Cardiac muscle cell (in vitro differentiated cells and primary cell): ENCODE measurements at regions not wholly inside any gene's neighbourhood (a gene's known extent, or its start where the extent isn't known, plus 50 kb on each side); places are given as distances from the start of the nearest gene placed in this dataset.
A peak's percentile ranks its signal among the peaks of the same experiment; 100 is the strongest.

Source experiments
- DNase-seq, 2 donors: peaks; one replicate each; pipeline versions ENCODE4 v3.0.0 to v3.0.0-alpha.2; 2010 to 2017; ENCODE audit warnings: low read depth in 1 of 2, low spot score in 1 of 2
- H3K27ac ChIP-seq: fragments of 200-600 bp; sonication (generic); 2 replicates; pipeline ENCODE4 v1.5.1; 2016
- H3K27me3 ChIP-seq: fragments of 200-600 bp; sonication (generic); 2 replicates; pipeline ENCODE4 v1.6.0; 2016; ENCODE audit warnings: control low read depth
- H3K36me3 ChIP-seq: fragments of 200-600 bp; sonication (generic); 2 replicates; pipeline ENCODE4 v1.5.1; 2016; ENCODE audit warnings: control low read depth
- H3K4me1 ChIP-seq: fragments of 200-600 bp; sonication (generic); 2 replicates; pipeline ENCODE4 v1.8.1; 2017; ENCODE audit warnings: low read depth, mild to moderate bottlenecking, mixed run types
- H3K4me3 ChIP-seq: fragments of 200-600 bp; sonication (generic); 2 replicates; pipeline ENCODE4 v1.5.1; 2016; ENCODE audit warnings: mild to moderate bottlenecking
- H3K9me3 ChIP-seq: fragments of 200-600 bp; sonication (generic); 2 replicates; pipeline ENCODE4 v1.5.1; 2017; ENCODE audit warnings: low read depth, mild to moderate bottlenecking, control low read depth
- CTCF ChIP-seq: IDR thresholded peaks from 2 replicates; pipeline ENCODE4 v1.5.1; 2012; ENCODE audit warnings: low read depth, mild to moderate bottlenecking, low read length

GRCh38 chr14:66087231-66087630 lies 398.9 kb upstream of the CCDC196 start:
- no peak for TF ChIP-seq CTCF
- H3K27ac ChIP-seq = no peak overlapping the region

GRCh38 chr14:66088656-66089055 lies 397.5 kb upstream of the CCDC196 start:
- Histone ChIP-seq H3K4me3 (no peak overlapping the region), H3K36me3 (no peaks in the 10 kb centered on the region), H3K4me1 (no peaks in the 10 kb centered on the region), H3K27me3 (no peaks in the 10 kb centered on the region), H3K27ac (no peak overlapping the region), H3K9me3 (no peaks in the 10 kb centered on the region)
- no peak for DNase-seq
- no peak for TF ChIP-seq CTCF

More at GRCh38 chr14:66087231-66087630, 398.9 kb upstream of the CCDC196 start:
- H3K9me3 ChIP-seq = no peaks in the 10 kb centered on the region
- peak in 1 of 2 donors; percentile 43 for DNase-seq
- H3K4me3 ChIP-seq = no peak overlapping the region
- H3K36me3 ChIP-seq = no peaks in the 10 kb centered on the region
- no peaks in the 10 kb centered on the region for H3K27me3 ChIP-seq
- H3K4me1 ChIP-seq = no peaks in the 10 kb centered on the region

- peaks cover 6% of the 10 kb centered on the region for H3K4me1 ChIP-seq
- no peak for TF ChIP-seq CTCF
- no peaks in the 10 kb centered on the region for H3K27me3 ChIP-seq
- H3K9me3 ChIP-seq = no peaks in the 10 kb centered on the region
- H3K4me3 ChIP-seq = no peak overlapping the region
- H3K36me3 ChIP-seq = no peaks in the 10 kb centered on the region
- no peak for DNase-seq
- no peak overlapping the region for H3K27ac ChIP-seq
These were observed 394.0 kb upstream of the CCDC196 start for GRCh38 chr14:66092206-66092605.

- no peak for TF ChIP-seq CTCF
- no peaks in the 10 kb centered on the region for H3K27me3 ChIP-seq
These were observed 393.4 kb upstream of the CCDC196 start for GRCh38 chr14:66092748-66093147.

GRCh38 chr14:66094001-66094727 lies 392.0 kb upstream of the CCDC196 start:
- TF ChIP-seq CTCF = no peak
- Histone ChIP-seq H3K9me3 (no peaks in the 10 kb centered on the region), H3K27me3 (no peaks in the 10 kb centered on the region), H3K27ac (no peak overlapping the region), H3K4me3 (no peak overlapping the region), H3K36me3 (no peaks in the 10 kb centered on the region), H3K4me1 (peaks cover 6% of the 10 kb centered on the region)
- no peak for DNase-seq

More at GRCh38 chr14:66092748-66093147, 393.4 kb upstream of the CCDC196 start:
- H3K36me3 ChIP-seq = no peaks in the 10 kb centered on the region
- peaks cover 6% of the 10 kb centered on the region for H3K4me1 ChIP-seq
- no peaks in the 10 kb centered on the region for H3K9me3 ChIP-seq
- no peak for DNase-seq
- H3K27ac ChIP-seq = no peak overlapping the region
- H3K4me3 ChIP-seq = no peak overlapping the region

- Histone ChIP-seq H3K4me3 (no peak overlapping the region), H3K36me3 (no peaks in the 10 kb centered on the region), H3K4me1 (peaks cover 11% of the 10 kb centered on the region), H3K27me3 (no peaks in the 10 kb centered on the region), H3K27ac (no peak overlapping the region), H3K9me3 (no peaks in the 10 kb centered on the region)
- TF ChIP-seq CTCF = no peak
- DNase-seq = no peak
These were observed 386.7 kb upstream of the CCDC196 start for GRCh38 chr14:66099451-66099850.
